GM23338 (cell line): ENCODE measurements at regions not wholly inside any gene's neighbourhood (a gene's known extent, or its start where the extent isn't known, plus 50 kb on each side); places are given as distances from the start of the nearest gene placed in this dataset.

ENCODE experiments used
- ATAC-seq: fragments of 200-7000 bp; cut with Tn5 transposase; 3 replicates; pipeline ENCODE4 v1.9.1; 2020
- DNase-seq: peaks from one replicate; pipeline ENCODE4 v3.0.0-alpha.2; 2015; ENCODE audit warnings: low spot score
- H2AFZ ChIP-seq: fragments of 200-600 bp; sonication (generic); 2 replicates; pipeline ENCODE4 v1.8.0; 2016; ENCODE audit warnings: antibody characterized with exemption, mild to moderate bottlenecking, moderate library complexity
- H3F3A ChIP-seq: fragments of 200-600 bp; sonication (generic); replicated peaks from 2 replicates; pipeline ENCODE4 v1.8.0; 2017; ENCODE audit warnings: antibody characterized with exemption, mixed run types, low read depth
- H3K27ac ChIP-seq: fragments of 200-600 bp; sonication (generic); 2 replicates; pipeline ENCODE4 v1.6.1; 2016; ENCODE audit warnings: low read depth
- H3K27me3 ChIP-seq: fragments of 200-600 bp; sonication (generic); 2 replicates; pipeline ENCODE4 v1.8.0; 2016; ENCODE audit warnings: mild to moderate bottlenecking, mixed run types, moderate library complexity; ENCODE audit not compliant: insufficient read depth
- H3K36me3 ChIP-seq: fragments of 200-600 bp; sonication (generic); 2 replicates; pipeline ENCODE4 v1.8.0; 2016; ENCODE audit warnings: mild to moderate bottlenecking; ENCODE audit not compliant: insufficient read depth
- H3K4me1 ChIP-seq: fragments of 200-600 bp; sonication (generic); 2 replicates; pipeline ENCODE4 v1.8.0; 2016; ENCODE audit warnings: mild to moderate bottlenecking, moderate library complexity; ENCODE audit not compliant: insufficient read depth
- H3K4me2 ChIP-seq: fragments of 200-600 bp; sonication (generic); 2 replicates; pipeline ENCODE4 v1.7.1; 2017; ENCODE audit warnings: mixed run types
- H3K4me3 ChIP-seq: fragments of 200-600 bp; sonication (generic); 2 replicates; pipeline ENCODE4 v1.6.1; 2016; ENCODE audit warnings: mixed run types
- H3K79me2 ChIP-seq: fragments of 200-600 bp; sonication (generic); replicated peaks from 2 replicates; pipeline ENCODE4 v1.8.0; 2017; ENCODE audit warnings: mild to moderate bottlenecking; ENCODE audit not compliant: insufficient read depth
- H3K9me2 ChIP-seq: fragments of 200-600 bp; sonication (generic); 2 replicates; pipeline ENCODE4 v1.8.0; 2017; ENCODE audit not compliant: insufficient read depth
- H4K20me1 ChIP-seq: fragments of 200-600 bp; sonication (generic); replicated peaks from 2 replicates; pipeline ENCODE4 v1.8.0; 2017; ENCODE audit warnings: mild to moderate bottlenecking; ENCODE audit not compliant: insufficient read depth
- H3K27ac Mint-ChIP-seq: 2 replicates; pipeline ENCODE4 v1.8.0; 2020; ENCODE audit warnings: inconsistent platforms, mild to moderate bottlenecking, moderate library complexity, mixed read lengths
- H3K27me3 Mint-ChIP-seq: 3 replicates; pipeline ENCODE4 v1.8.0; 2022; ENCODE audit warnings: low read depth, mild to moderate bottlenecking, moderate library complexity, mixed read lengths, inconsistent platforms; ENCODE audit not compliant: insufficient read depth, poor library complexity
- H3K36me3 Mint-ChIP-seq: 3 replicates; pipeline ENCODE4 v1.8.0; 2021; ENCODE audit warnings: low read depth, mild to moderate bottlenecking, inconsistent platforms, moderate library complexity, mixed read lengths
- H3K4me1 Mint-ChIP-seq: 3 replicates; pipeline ENCODE4 v1.8.0; 2020; ENCODE audit warnings: mild to moderate bottlenecking, inconsistent platforms, mixed read lengths
- H3K4me3 Mint-ChIP-seq: 3 replicates; pipeline ENCODE4 v1.8.0; 2021; ENCODE audit warnings: moderate library complexity, mild to moderate bottlenecking, inconsistent platforms, mixed read lengths
- H3K9me3 Mint-ChIP-seq: 3 replicates; pipeline ENCODE4 v1.8.0; 2020; ENCODE audit warnings: moderate library complexity, mild to moderate bottlenecking, inconsistent platforms, mixed read lengths
- CREB1 ChIP-seq: fragments of 250-450 bp; sonication (Bioruptor Pico); IDR thresholded peaks from 2 replicates; pipeline ENCODE4 v1.5.0; 2020; ENCODE audit warnings: low read depth, mild to moderate bottlenecking, moderate library complexity
- EZH2 ChIP-seq: fragments of 200-600 bp; sonication (generic); IDR thresholded peaks from one replicate; pipeline ENCODE4 v1.8.0; 2017; ENCODE audit warnings: antibody characterized with exemption, mild to moderate bottlenecking, low read depth; ENCODE audit not compliant: unreplicated experiment
- EZH2phosphoT487 ChIP-seq: fragments of 200-600 bp; sonication (generic); IDR thresholded peaks from one replicate; pipeline ENCODE4 v1.8.1; 2018; ENCODE audit warnings: antibody characterized with exemption; ENCODE audit not compliant: unreplicated experiment
- JUNB ChIP-seq: IDR thresholded peaks from one replicate; pipeline ENCODE4 v1.6.1; 2016; ENCODE audit warnings: antibody characterized with exemption; ENCODE audit not compliant: unreplicated experiment
- NANOG ChIP-seq: IDR thresholded peaks from 2 replicates; pipeline ENCODE4 v1.6.1; 2016; ENCODE audit warnings: antibody characterized with exemption, borderline replicate concordance
- POLR2AphosphoS5 ChIP-seq: IDR thresholded peaks from 2 replicates; pipeline ENCODE4 v1.6.1; 2016; ENCODE audit warnings: antibody characterized with exemption, low read depth
- ZNF331 ChIP-seq: fragments of 250-450 bp; sonication (Bioruptor Pico); IDR thresholded peaks from 2 replicates; pipeline ENCODE4 v1.5.0; 2020; ENCODE audit warnings: low read depth, mild to moderate bottlenecking, moderate library complexity
- TF ChIP-seq, protein P1 (sequence below): IDR thresholded peaks from one replicate; pipeline ENCODE4 v1.6.1; 2018; ENCODE audit warnings: antibody characterized with exemption; ENCODE audit not compliant: unreplicated experiment
- TF ChIP-seq, protein P2 (sequence below): fragments of 250-450 bp; sonication (Bioruptor Pico); IDR thresholded peaks from 2 replicates; pipeline ENCODE4 v1.5.0; 2020; ENCODE audit warnings: mild to moderate bottlenecking, moderate library complexity
- TF ChIP-seq, protein P3 (sequence below): IDR thresholded peaks from 2 replicates; pipeline ENCODE4 v1.6.1; 2016; ENCODE audit warnings: antibody characterized with exemption
- TF ChIP-seq, protein P4 (sequence below), 2 experiments: fragments of 200-600 bp in 1 of 2; sonication (generic) in 1 of 2; conservative IDR thresholded peaks; 2 replicates each; pipeline versions ENCODE4 v1.5.1 to v1.6.1; 2016 to 2017; ENCODE audit warnings: antibody characterized with exemption in 2 of 2, low read depth in 2 of 2, mild to moderate bottlenecking in 2 of 2, moderate library complexity in 1 of 2

GRCh38 chr1:93771843-93772242, 90.2 kb upstream of the BCAR3 start:
- no peaks in the 10 kb centered on the region for H3K36me3 Mint-ChIP-seq
- H2AFZ ChIP-seq: no peak overlapping the region
- H3K79me2 ChIP-seq: no peaks in the 10 kb centered on the region
- H3K27me3 Mint-ChIP-seq: peaks cover 2% of the 10 kb centered on the region
- no peak for DNase-seq
- H3F3A ChIP-seq: no peaks in the 10 kb centered on the region
- no peaks in the 10 kb centered on the region for H4K20me1 ChIP-seq
- no peaks in the 10 kb centered on the region for H3K36me3 ChIP-seq
- no peak overlapping the region for H3K27ac Mint-ChIP-seq
- TF ChIP-seq EZH2 (no peak), EZH2phosphoT487 (no peak), POLR2AphosphoS5 (no peak), CREB1 (CRISPR knock-in tag) (no peak), NANOG (no peak), JUNB (no peak), ZNF331 (CRISPR knock-in tag) (no peak)
- TF ChIP-seq, protein P1, sequence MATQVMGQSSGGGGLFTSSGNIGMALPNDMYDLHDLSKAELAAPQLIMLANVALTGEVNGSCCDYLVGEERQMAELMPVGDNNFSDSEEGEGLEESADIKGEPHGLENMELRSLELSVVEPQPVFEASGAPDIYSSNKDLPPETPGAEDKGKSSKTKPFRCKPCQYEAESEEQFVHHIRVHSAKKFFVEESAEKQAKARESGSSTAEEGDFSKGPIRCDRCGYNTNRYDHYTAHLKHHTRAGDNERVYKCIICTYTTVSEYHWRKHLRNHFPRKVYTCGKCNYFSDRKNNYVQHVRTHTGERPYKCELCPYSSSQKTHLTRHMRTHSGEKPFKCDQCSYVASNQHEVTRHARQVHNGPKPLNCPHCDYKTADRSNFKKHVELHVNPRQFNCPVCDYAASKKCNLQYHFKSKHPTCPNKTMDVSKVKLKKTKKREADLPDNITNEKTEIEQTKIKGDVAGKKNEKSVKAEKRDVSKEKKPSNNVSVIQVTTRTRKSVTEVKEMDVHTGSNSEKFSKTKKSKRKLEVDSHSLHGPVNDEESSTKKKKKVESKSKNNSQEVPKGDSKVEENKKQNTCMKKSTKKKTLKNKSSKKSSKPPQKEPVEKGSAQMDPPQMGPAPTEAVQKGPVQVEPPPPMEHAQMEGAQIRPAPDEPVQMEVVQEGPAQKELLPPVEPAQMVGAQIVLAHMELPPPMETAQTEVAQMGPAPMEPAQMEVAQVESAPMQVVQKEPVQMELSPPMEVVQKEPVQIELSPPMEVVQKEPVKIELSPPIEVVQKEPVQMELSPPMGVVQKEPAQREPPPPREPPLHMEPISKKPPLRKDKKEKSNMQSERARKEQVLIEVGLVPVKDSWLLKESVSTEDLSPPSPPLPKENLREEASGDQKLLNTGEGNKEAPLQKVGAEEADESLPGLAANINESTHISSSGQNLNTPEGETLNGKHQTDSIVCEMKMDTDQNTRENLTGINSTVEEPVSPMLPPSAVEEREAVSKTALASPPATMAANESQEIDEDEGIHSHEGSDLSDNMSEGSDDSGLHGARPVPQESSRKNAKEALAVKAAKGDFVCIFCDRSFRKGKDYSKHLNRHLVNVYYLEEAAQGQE: no peak
- TF ChIP-seq, protein P2, sequence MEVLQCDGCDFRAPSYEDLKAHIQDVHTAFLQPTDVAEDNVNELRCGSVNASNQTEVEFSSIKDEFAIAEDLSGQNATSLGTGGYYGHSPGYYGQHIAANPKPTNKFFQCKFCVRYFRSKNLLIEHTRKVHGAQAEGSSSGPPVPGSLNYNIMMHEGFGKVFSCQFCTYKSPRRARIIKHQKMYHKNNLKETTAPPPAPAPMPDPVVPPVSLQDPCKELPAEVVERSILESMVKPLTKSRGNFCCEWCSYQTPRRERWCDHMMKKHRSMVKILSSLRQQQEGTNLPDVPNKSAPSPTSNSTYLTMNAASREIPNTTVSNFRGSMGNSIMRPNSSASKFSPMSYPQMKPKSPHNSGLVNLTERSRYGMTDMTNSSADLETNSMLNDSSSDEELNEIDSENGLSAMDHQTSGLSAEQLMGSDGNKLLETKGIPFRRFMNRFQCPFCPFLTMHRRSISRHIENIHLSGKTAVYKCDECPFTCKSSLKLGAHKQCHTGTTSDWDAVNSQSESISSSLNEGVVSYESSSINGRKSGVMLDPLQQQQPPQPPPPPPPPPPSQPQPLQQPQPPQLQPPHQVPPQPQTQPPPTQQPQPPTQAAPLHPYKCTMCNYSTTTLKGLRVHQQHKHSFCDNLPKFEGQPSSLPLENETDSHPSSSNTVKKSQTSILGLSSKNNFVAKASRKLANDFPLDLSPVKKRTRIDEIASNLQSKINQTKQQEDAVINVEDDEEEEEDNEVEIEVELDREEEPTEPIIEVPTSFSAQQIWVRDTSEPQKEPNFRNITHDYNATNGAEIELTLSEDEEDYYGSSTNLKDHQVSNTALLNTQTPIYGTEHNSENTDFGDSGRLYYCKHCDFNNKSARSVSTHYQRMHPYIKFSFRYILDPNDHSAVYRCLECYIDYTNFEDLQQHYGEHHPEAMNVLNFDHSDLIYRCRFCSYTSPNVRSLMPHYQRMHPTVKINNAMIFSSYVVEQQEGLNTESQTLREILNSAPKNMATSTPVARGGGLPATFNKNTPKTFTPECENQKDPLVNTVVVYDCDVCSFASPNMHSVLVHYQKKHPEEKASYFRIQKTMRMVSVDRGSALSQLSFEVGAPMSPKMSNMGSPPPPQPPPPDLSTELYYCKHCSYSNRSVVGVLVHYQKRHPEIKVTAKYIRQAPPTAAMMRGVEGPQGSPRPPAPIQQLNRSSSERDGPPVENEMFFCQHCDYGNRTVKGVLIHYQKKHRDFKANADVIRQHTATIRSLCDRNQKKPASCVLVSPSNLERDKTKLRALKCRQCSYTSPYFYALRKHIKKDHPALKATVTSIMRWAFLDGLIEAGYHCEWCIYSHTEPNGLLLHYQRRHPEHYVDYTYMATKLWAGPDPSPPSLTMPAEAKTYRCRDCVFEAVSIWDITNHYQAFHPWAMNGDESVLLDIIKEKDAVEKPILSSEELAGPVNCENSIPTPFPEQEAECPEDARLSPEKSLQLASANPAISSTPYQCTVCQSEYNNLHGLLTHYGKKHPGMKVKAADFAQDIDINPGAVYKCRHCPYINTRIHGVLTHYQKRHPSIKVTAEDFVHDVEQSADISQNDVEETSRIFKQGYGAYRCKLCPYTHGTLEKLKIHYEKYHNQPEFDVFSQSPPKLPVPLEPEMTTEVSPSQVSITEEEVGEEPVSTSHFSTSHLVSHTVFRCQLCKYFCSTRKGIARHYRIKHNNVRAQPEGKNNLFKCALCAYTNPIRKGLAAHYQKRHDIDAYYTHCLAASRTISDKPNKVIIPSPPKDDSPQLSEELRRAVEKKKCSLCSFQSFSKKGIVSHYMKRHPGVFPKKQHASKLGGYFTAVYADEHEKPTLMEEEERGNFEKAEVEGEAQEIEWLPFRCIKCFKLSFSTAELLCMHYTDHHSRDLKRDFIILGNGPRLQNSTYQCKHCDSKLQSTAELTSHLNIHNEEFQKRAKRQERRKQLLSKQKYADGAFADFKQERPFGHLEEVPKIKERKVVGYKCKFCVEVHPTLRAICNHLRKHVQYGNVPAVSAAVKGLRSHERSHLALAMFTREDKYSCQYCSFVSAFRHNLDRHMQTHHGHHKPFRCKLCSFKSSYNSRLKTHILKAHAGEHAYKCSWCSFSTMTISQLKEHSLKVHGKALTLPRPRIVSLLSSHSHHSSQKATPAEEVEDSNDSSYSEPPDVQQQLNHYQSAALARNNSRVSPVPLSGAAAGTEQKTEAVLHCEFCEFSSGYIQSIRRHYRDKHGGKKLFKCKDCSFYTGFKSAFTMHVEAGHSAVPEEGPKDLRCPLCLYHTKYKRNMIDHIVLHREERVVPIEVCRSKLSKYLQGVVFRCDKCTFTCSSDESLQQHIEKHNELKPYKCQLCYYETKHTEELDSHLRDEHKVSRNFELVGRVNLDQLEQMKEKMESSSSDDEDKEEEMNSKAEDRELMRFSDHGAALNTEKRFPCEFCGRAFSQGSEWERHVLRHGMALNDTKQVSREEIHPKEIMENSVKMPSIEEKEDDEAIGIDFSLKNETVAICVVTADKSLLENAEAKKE: no peak
- TF ChIP-seq, protein P3, sequence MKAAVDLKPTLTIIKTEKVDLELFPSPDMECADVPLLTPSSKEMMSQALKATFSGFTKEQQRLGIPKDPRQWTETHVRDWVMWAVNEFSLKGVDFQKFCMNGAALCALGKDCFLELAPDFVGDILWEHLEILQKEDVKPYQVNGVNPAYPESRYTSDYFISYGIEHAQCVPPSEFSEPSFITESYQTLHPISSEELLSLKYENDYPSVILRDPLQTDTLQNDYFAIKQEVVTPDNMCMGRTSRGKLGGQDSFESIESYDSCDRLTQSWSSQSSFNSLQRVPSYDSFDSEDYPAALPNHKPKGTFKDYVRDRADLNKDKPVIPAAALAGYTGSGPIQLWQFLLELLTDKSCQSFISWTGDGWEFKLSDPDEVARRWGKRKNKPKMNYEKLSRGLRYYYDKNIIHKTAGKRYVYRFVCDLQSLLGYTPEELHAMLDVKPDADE: no peak
- TF ChIP-seq, protein P4, sequence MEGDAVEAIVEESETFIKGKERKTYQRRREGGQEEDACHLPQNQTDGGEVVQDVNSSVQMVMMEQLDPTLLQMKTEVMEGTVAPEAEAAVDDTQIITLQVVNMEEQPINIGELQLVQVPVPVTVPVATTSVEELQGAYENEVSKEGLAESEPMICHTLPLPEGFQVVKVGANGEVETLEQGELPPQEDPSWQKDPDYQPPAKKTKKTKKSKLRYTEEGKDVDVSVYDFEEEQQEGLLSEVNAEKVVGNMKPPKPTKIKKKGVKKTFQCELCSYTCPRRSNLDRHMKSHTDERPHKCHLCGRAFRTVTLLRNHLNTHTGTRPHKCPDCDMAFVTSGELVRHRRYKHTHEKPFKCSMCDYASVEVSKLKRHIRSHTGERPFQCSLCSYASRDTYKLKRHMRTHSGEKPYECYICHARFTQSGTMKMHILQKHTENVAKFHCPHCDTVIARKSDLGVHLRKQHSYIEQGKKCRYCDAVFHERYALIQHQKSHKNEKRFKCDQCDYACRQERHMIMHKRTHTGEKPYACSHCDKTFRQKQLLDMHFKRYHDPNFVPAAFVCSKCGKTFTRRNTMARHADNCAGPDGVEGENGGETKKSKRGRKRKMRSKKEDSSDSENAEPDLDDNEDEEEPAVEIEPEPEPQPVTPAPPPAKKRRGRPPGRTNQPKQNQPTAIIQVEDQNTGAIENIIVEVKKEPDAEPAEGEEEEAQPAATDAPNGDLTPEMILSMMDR (conservative IDR thresholded peaks at IDR 0.05; ENCODE audit: low read depth in 2 of 2): no peak
- H3K27ac ChIP-seq: no peak overlapping the region
- ATAC-seq: no peak
- no peak overlapping the region for H3K4me3 Mint-ChIP-seq
- no peaks in the 10 kb centered on the region for H3K27me3 ChIP-seq
- no peaks in the 10 kb centered on the region; the same call in 2 of the 3 replicates for H3K9me3 Mint-ChIP-seq
- peaks cover 31% of the 10 kb centered on the region for H3K4me1 Mint-ChIP-seq
- H3K9me2 ChIP-seq: peaks cover 3% of the 10 kb centered on the region
- H3K4me3 ChIP-seq: no peak overlapping the region
- H3K4me2 ChIP-seq: no peak overlapping the region
- peaks cover 21% of the 10 kb centered on the region for H3K4me1 ChIP-seq
